ENCODE measurements at regions not wholly inside any gene's neighbourhood (a gene's known extent, or its start where the extent isn't known, plus 50 kb on each side); places are given as distances from the start of the nearest gene placed in this dataset.

- TF ChIP-seq CTCF (IDR thresholded peaks at IDR 0.05 in 2 of 3, conservative IDR thresholded peaks at IDR 0.05 in 1 of 3; ENCODE audit: control insufficient read depth in 2 of 3, extremely low read depth in 1 of 3, insufficient read depth in 1 of 3, low read depth in 3 of 3, low read length in 3 of 3) (0 out of 6 replicates have a peak, but pooled peaks of 1 of the 3 experiments have one; percentile 2), HDAC2 (IDR thresholded peaks at IDR 0.05) (no peak), RUNX3 (IDR thresholded peaks at IDR 0.05; ENCODE audit: low read length) (peak; percentile 71), E2F8 (IDR thresholded peaks at IDR 0.05; ENCODE audit: low read depth, partially characterized antibody) (no peak), JUND (IDR thresholded peaks at IDR 0.05; ENCODE audit: low read depth, low read length) (no peak), NR2C1 (IDR thresholded peaks at IDR 0.05) (no peak), USF1 (IDR thresholded peaks at IDR 0.05; ENCODE audit: borderline replicate concordance, extremely low read length, insufficient read depth, low read depth, low read length) (no peak), CREB1 (IDR thresholded peaks at IDR 0.05; ENCODE audit: low read depth) (no peak), ATF7 (IDR thresholded peaks at IDR 0.05; ENCODE audit: low read depth) (no peak), ZNF592 (IDR thresholded peaks at IDR 0.05) (no peak), POLR2AphosphoS2 (IDR thresholded peaks at IDR 0.05; ENCODE audit: low read depth, low read length) (no peak), BCL3 (IDR thresholded peaks at IDR 0.05; ENCODE audit: borderline replicate concordance, insufficient read depth, low read depth, low read length, poor library complexity, severe bottlenecking) (no peak), SMC3 (IDR thresholded peaks at IDR 0.05; ENCODE audit: borderline replicate concordance, low read length) (no peak), ZNF622 (IDR thresholded peaks at IDR 0.05) (no peak)
Observed at GRCh38 chr10:8365935-8366911, 311.7 kb downstream of the GATA3 start (continued).
